K562 (cell line): ENCODE measurements at regions not wholly inside any gene's neighbourhood (a gene's known extent, or its start where the extent isn't known, plus 50 kb on each side); places are given as distances from the start of the nearest gene placed in this dataset.

ENCODE experiments used
- ATAC-seq: fragments of 200-7000 bp; cut with Tn5 transposase; 3 replicates; pipeline ENCODE4 v1.9.1; 2020; ENCODE audit warnings: moderate library complexity
- BruUV-seq: library from RNA; stranded (reverse); fragments of 400-500 nt; replicated peaks from 2 replicates; lab custom pipeline; 2021; lab: Mats Ljungman, UMichigan
- CTCF ChIA-PET: fragments of 300-600 bp; formaldehyde crosslinking; extraction: SDS; loops from one replicate; lab custom pipeline; 2021; ENCODE audit warnings: low intra/inter-chr PET ratio; lab: Yijun Ruan, JAX
- POLR2A ChIA-PET: fragments of 300-600, 350-650 bp; sonication (Branson Sonifier 250); formaldehyde crosslinking; extraction: SDS; loops from one replicate; lab custom pipeline; 2021; ENCODE audit warnings: antibody characterized with exemption, inconsistent platforms; lab: Yijun Ruan, JAX
- DNase-seq, 4 experiments: peaks; one replicate each; pipeline versions ENCODE4 v3.0.0 to v3.0.0-alpha.2; 2011 to 2018; ENCODE audit warnings: low spot score in 3 of 4, mixed read lengths in 3 of 4; ENCODE audit errors: extremely low read depth in 1 of 4
- FAIRE-seq: peaks from 2 replicates; lab custom pipeline; 2011; peaks lifted over from hg19 to GRCh38; lab: Jason Lieb, UNC
- H2AFZ ChIP-seq: 2 replicates; pipeline ENCODE4 v1.6.0; 2011; ENCODE audit warnings: low read depth, low read length, control low read depth, inconsistent platforms
- H3K27ac ChIP-seq: fragments of 200-600 bp; 3 replicates; pipeline ENCODE4 v1.8.0; 2011; ENCODE audit warnings: low read depth, mild to moderate bottlenecking, control low read depth, inconsistent platforms, low read length, moderate library complexity, mixed read lengths; ENCODE audit errors: extremely low read depth
- H3K27me3 ChIP-seq, 2 experiments: fragments of 300-600 bp in 1 of 2; 2 replicates in 1 of 2; 3 replicates in 1 of 2; pipeline versions ENCODE4 v1.6.0 to v1.8.0; 2011; ENCODE audit warnings: inconsistent platforms in 2 of 2, low read length in 2 of 2, mild to moderate bottlenecking in 1 of 2, mixed read lengths in 1 of 2, moderate library complexity in 1 of 2; ENCODE audit not compliant: control insufficient read depth in 2 of 2, insufficient read depth in 2 of 2
- H3K36me3 ChIP-seq: fragments of 300-600 bp; 3 replicates; pipeline ENCODE4 v1.8.0; 2011; ENCODE audit warnings: mild to moderate bottlenecking, low read length, inconsistent platforms; ENCODE audit not compliant: control insufficient read depth, insufficient read depth
- H3K4me1 ChIP-seq, 2 experiments: fragments of 200-600 bp in 1 of 2; replicated peaks in 1 of 2; 2 replicates in 1 of 2; 3 replicates in 1 of 2; pipeline versions ENCODE4 v1.5.1 to v1.8.0; 2011; ENCODE audit warnings: inconsistent platforms in 2 of 2, low read length in 2 of 2, mild to moderate bottlenecking in 1 of 2, mixed read lengths in 1 of 2, moderate library complexity in 1 of 2; ENCODE audit not compliant: control insufficient read depth in 2 of 2, insufficient read depth in 2 of 2
- H3K4me2 ChIP-seq: 2 replicates; pipeline ENCODE4 v1.6.1; 2011; ENCODE audit warnings: low read length, control low read depth, inconsistent platforms, mixed read lengths; ENCODE audit not compliant: insufficient read depth
- H3K4me3 ChIP-seq: fragments of 200-600 bp; sonication (generic), shearing (Covaris generic); 2 replicates; pipeline ENCODE4 v1.5.1; 2016; ENCODE audit warnings: control low read depth, inconsistent platforms
- H3K79me2 ChIP-seq: fragments of 200-600 bp; 3 replicates; pipeline ENCODE4 v1.8.0; 2011; ENCODE audit warnings: low read length, inconsistent platforms; ENCODE audit not compliant: control insufficient read depth, insufficient read depth
- H3K9ac ChIP-seq, 2 experiments: 2 replicates each; pipeline versions ENCODE4 v1.6.0 to v1.6.1; 2011; ENCODE audit warnings: low read depth in 2 of 2, low read length in 2 of 2, control low read depth in 1 of 2, inconsistent platforms in 1 of 2, mild to moderate bottlenecking in 1 of 2, mixed read lengths in 1 of 2; ENCODE audit not compliant: insufficient read depth in 1 of 2
- H3K9me1 ChIP-seq: one replicate; pipeline ENCODE4 v1.6.0; 2011; ENCODE audit warnings: inconsistent platforms, mild to moderate bottlenecking, low read length, moderate library complexity; ENCODE audit not compliant: control insufficient read depth, insufficient read depth
- H3K9me3 ChIP-seq: replicated peaks from 2 replicates; pipeline ENCODE4 v1.5.1; 2011; ENCODE audit warnings: low read depth, low read length, inconsistent platforms; ENCODE audit not compliant: control insufficient read depth, insufficient read depth
- H4K20me1 ChIP-seq: replicated peaks from 2 replicates; pipeline ENCODE4 v1.6.1; 2011; ENCODE audit warnings: low read length, inconsistent platforms, mixed read lengths; ENCODE audit not compliant: control insufficient read depth, insufficient read depth
- CBX2 ChIP-seq: fragments of 200-600 bp; sonication (generic); IDR thresholded peaks from one replicate; pipeline ENCODE4 v1.6.1; 2012; ENCODE audit warnings: mild to moderate bottlenecking, low read length, inconsistent platforms; ENCODE audit not compliant: insufficient read depth, poor library complexity, severe bottlenecking
- CREM ChIP-seq: IDR thresholded peaks from 2 replicates; pipeline ENCODE4 v1.6.1; 2014; ENCODE audit warnings: antibody characterized with exemption, low read depth
- FOXO4 ChIP-seq: fragments of 450-650 bp; formaldehyde crosslinking; IDR thresholded peaks from 2 replicates; pipeline ENCODE4 v1.4.0; 2020; ENCODE audit warnings: mild to moderate bottlenecking, moderate library complexity
- KDM5B ChIP-seq: fragments of 200-600 bp; sonication (generic); IDR thresholded peaks from 2 replicates; pipeline ENCODE4 v1.6.1; 2012; ENCODE audit warnings: low read depth, mild to moderate bottlenecking, moderate library complexity, low read length, control low read depth, inconsistent platforms; ENCODE audit not compliant: insufficient replicate concordance
- MAZ ChIP-seq, 2 experiments: fragments of 450-650 bp in 1 of 2; sonication (generic) in 1 of 2; formaldehyde crosslinking; IDR thresholded peaks in 1 of 2; conservative IDR thresholded peaks in 1 of 2; 2 replicates each; pipeline versions ENCODE4 v1.4.0 to v1.5.0; 2020; ENCODE audit warnings: mild to moderate bottlenecking in 1 of 2, missing genetic modification reagents in 1 of 2
- NR0B1 ChIP-seq: fragments of 450-650 bp; IDR thresholded peaks from one replicate; pipeline ENCODE4 v1.6.1; 2018; ENCODE audit warnings: mild to moderate bottlenecking, moderate library complexity; ENCODE audit not compliant: partially characterized antibody
- NR2C2 ChIP-seq, 2 experiments: fragments of 200-800 bp in 1 of 2; sonication (Bioruptor generic) in 1 of 2; sonication (generic) in 1 of 2; formaldehyde crosslinking in 1 of 2; IDR thresholded peaks; 2 replicates each; pipeline versions ENCODE4 v1.6.1 to v1.8.0; 2016 to 2022; ENCODE audit warnings: mild to moderate bottlenecking in 1 of 2, missing compliant biosample characterization in 1 of 2, missing genetic modification characterization in 1 of 2, missing genetic modification reagents in 1 of 2
- RAD21 ChIP-seq, 2 experiments: fragments of 250-450 bp in 1 of 2; fragments of 450-650 bp in 1 of 2; sonication (Bioruptor Pico) in 1 of 2; formaldehyde crosslinking in 1 of 2; IDR thresholded peaks in 1 of 2; conservative IDR thresholded peaks in 1 of 2; 2 replicates each; pipeline versions ENCODE4 v1.4.0 to v1.8.0; 2020 to 2022; ENCODE audit warnings: mild to moderate bottlenecking in 2 of 2, moderate library complexity in 1 of 2
- SIX5 ChIP-seq, 2 experiments: IDR thresholded peaks; 2 replicates each; pipeline ENCODE4 v1.6.1; 2011; ENCODE audit warnings: low read length in 2 of 2, borderline replicate concordance in 1 of 2, low read depth in 1 of 2, mild to moderate bottlenecking in 1 of 2, moderate library complexity in 1 of 2; ENCODE audit not compliant: insufficient read depth in 1 of 2
- SREBF1 ChIP-seq: fragments of 150-350 bp; IDR thresholded peaks from 2 replicates; pipeline ENCODE4 v1.6.1; 2014; ENCODE audit warnings: antibody characterized with exemption, low read depth, low read length, borderline replicate concordance
- XRCC3 ChIP-seq: fragments of 450-650 bp; IDR thresholded peaks from 2 replicates; pipeline ENCODE4 v1.6.1; 2017; ENCODE audit warnings: mild to moderate bottlenecking, moderate library complexity
- WGBS: fragments of 100-300 bp; shearing (Covaris generic); methylation state at CpG from one replicate; pipeline ENCODE4 v1.1.6; 2016; ENCODE audit warnings: low coverage, mixed read lengths; ENCODE audit not compliant: insufficient coverage; ENCODE audit errors: missing lambda C conversion rate; 5-methylcytosine and 5-hydroxymethylcytosine counted together
- in situ Hi-C: fragments of 300-500 bp; cut with MboI; formaldehyde crosslinking; loops from 4 replicates; pipeline ENCODE4 v1.15.0; 2018; ENCODE audit warnings: inconsistent platforms, mixed read lengths
- intact Hi-C: fragments of 100-400 bp; cut with micrococcal nuclease; formaldehyde crosslinking; loops from 2 replicates; pipeline ENCODE4 v1.14.2; 2022
- TF ChIP-seq, protein P1 (sequence below): fragments of 250-450 bp; sonication (Bioruptor Pico); IDR thresholded peaks from 2 replicates; pipeline ENCODE4 v1.8.0; 2021; ENCODE audit warnings: moderate library complexity, mild to moderate bottlenecking, inconsistent platforms

DNA sequence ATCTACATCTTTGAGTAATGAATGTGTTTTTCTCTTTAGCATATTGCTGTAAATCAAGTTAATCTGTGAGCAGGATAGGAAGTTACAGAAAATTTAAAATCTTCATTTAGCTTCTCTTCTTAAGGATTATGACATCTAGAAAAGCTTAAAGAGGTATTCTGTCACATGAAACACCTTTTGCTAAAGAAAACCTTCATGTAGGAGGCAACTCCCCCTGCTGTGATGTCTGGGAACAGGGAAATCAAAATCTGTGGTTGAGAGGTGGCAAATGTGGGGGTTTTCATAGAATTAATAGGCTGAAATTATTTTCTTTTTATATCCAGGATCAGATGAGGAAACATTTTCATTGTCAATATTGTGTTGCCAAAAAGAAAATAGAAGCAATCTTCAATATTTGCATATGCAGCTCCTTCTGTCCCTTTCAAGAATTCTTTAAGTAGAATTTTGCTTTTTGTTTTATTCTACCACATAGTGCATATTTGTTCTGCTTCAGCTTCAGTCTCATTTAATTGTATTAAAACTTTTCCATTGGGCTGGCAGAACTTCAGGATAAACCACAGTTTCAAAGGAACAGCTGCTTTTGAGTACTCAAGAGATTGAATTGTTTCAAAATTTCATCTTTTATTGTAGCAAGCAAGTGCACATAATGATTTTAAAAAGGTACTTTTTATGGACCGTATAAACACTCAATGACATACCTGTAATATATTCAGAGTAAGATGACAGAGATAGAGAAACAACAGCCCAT is 128.4 kb downstream of the RAP2B start (continued):
- no peak for TF ChIP-seq FOXO4
- TF ChIP-seq SREBF1, result no peak
- TF ChIP-seq, protein P1, sequence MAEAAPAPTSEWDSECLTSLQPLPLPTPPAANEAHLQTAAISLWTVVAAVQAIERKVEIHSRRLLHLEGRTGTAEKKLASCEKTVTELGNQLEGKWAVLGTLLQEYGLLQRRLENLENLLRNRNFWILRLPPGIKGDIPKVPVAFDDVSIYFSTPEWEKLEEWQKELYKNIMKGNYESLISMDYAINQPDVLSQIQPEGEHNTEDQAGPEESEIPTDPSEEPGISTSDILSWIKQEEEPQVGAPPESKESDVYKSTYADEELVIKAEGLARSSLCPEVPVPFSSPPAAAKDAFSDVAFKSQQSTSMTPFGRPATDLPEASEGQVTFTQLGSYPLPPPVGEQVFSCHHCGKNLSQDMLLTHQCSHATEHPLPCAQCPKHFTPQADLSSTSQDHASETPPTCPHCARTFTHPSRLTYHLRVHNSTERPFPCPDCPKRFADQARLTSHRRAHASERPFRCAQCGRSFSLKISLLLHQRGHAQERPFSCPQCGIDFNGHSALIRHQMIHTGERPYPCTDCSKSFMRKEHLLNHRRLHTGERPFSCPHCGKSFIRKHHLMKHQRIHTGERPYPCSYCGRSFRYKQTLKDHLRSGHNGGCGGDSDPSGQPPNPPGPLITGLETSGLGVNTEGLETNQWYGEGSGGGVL (CRISPR knock-in tag), result no peak
- TF ChIP-seq XRCC3, result no peak

DNA sequence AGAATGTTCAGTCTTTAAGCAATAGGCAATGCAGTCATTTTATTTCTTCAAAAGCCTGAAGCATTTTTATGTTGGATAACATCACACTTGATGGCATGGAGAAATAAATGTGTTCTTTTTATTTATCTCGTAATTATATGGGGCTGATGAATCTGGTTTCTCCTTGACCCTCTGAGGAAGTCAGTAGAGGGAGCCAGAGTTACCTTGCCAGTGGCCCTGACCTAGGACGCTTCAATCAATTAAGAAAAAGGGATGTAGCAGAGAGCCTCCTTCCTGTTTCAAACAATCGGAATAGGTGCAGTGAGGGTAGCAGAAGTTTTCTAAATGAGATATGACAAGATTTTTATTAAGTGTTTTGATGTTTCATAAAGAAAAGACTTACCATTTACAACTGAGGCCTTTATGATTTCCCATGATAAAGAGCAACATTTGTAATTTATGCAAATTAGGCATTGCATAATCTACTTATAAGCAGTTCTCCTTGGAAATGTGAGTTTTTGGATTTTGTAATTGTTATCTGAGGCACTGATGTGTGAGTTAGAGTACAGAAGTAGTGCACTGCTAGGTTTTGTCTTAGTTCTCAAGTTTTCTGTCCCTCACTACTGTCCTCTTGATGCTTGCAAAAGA is 129.1 kb downstream of the RAP2B start:
- ChIA-PET CTCF (interaction anchor here (0.8 to 1.7 kb wide), 2 partner anchors 265 to 266 kb away, joined by 4 to 6 read pairs; no protein-coding TSS in a partner anchor), POLR2A (no interaction called here)
- intact Hi-C loops, result loop anchor here (1.0 to 5.0 kb wide), 3 partner anchors 69 to 306 kb away; no protein-coding TSS in a partner anchor
- 14% methylated on average over 3 of the region's 3 CpGs for WGBS
- Histone ChIP-seq H3K4me3 (no peak overlapping the region), H2AFZ (peak overlapping the region; percentile 30), H3K9me1 (no peaks in the 10 kb centered on the region), H3K27ac (no peak overlapping the region), H3K9me3 (no peaks in the 10 kb centered on the region), H4K20me1 (no peaks in the 10 kb centered on the region), H3K4me2 (no peak overlapping the region), H3K27me3 (no peaks in the 10 kb centered on the region), H3K9ac (no peak overlapping the region), H3K4me1 (peaks cover 0 to 21% of the 10 kb centered on the region in 2 experiments; a peak in 2 of 5 replicates), H3K79me2 (no peaks in the 10 kb centered on the region), H3K36me3 (no peaks in the 10 kb centered on the region)
- ATAC-seq, result peak; percentile 84
- in situ Hi-C loops, result loop anchor here (25.0 kb wide), 1 partner anchor 254 kb away; no protein-coding TSS in a partner anchor
- BruUV-seq, result no TSS peak
- FAIRE-seq, result peak; percentile 84
- DNase-seq, result peak; percentile 17 to 67 (median 31)
- no peak for TF ChIP-seq NR0B1
- 0 out of 4 replicates have a peak, but pooled peaks of 1 of the 2 experiments have one; percentile 19 for TF ChIP-seq MAZ (CRISPR knock-in tag; conservative IDR thresholded peaks at IDR 0.05 in 1 of 2, IDR thresholded peaks at IDR 0.05 in 1 of 2)
- TF ChIP-seq NR2C2 (CRISPR knock-in tag; IDR thresholded peaks at IDR 0.05), result no peak
- 0 out of 2 replicates have a peak, but pooled peaks have one; percentile 18 for TF ChIP-seq NR2C2 (tag; IDR thresholded peaks at IDR 0.05)
- no peak for TF ChIP-seq CREM
- peak; percentile 36 to 67; a peak in 3 of 4 replicates for TF ChIP-seq RAD21 (CRISPR knock-in tag; conservative IDR thresholded peaks at IDR 0.05 in 1 of 2, IDR thresholded peaks at IDR 0.05 in 1 of 2)
- TF ChIP-seq SIX5 (IDR thresholded peaks at IDR 0.05; ENCODE audit: borderline replicate concordance in 1 of 2, insufficient read depth in 1 of 2, low read depth in 1 of 2, low read length in 2 of 2), result no peak
- TF ChIP-seq CBX2, result no peak
- no peak for TF ChIP-seq KDM5B
